Stimulated activated memory B cell treated with anti-CD40 and anti-IgM and Interleukin-4, amounts not matched to agents 10 μg/mL and 1 μg/mL and 100 μg/mL, for 72 hours (primary cell): ENCODE measurements at regions not wholly inside any gene's neighbourhood (a gene's known extent, or its start where the extent isn't known, plus 50 kb on each side); places are given as distances from the start of the nearest gene placed in this dataset.

ENCODE experiments used
- ATAC-seq: fragments of 150-1000 bp; cut with Tn5 transposase; 2 replicates; pipeline ENCODE4 v1.10.0; 2021
- H3K27ac Mint-ChIP-seq: one replicate; pipeline ENCODE4 v1.8.0; 2022; ENCODE audit warnings: mild to moderate bottlenecking, mixed read lengths
- H3K27me3 Mint-ChIP-seq: one replicate; pipeline ENCODE4 v1.8.0; 2022; ENCODE audit warnings: mixed read lengths
- H3K36me3 Mint-ChIP-seq: one replicate; pipeline ENCODE4 v1.8.0; 2022; ENCODE audit warnings: mixed read lengths
- H3K4me1 Mint-ChIP-seq: one replicate; pipeline ENCODE4 v1.8.0; 2022; ENCODE audit warnings: mixed read lengths
- H3K4me3 Mint-ChIP-seq: one replicate; pipeline ENCODE4 v1.8.0; 2022; ENCODE audit warnings: mild to moderate bottlenecking, moderate library complexity, mixed read lengths
- H3K9me3 Mint-ChIP-seq: one replicate; pipeline ENCODE4 v1.8.0; 2022; ENCODE audit warnings: mixed read lengths

DNA sequence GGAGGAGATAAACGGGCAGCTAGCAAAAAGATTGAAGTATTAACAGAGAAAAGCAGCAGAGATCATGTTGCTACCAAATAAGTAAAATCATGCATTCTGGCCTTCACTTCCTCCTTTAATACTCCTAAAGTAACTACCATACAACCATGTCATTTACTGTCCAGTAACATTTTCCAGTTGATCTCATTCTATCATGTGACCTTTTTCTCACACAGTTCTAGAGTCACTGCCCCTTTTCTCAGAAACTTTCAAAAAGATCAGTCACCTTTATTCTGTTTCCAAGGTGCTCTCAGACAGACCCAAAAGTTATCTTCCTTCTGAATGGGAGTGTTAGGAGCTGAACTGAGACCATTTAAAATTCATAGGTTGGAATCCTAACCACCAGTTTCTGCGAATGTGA is 984.4 kb downstream of the FAM181B start:
- Mint-ChIP-seq H3K36me3 (no peaks in the 10 kb centered on the region), H3K9me3 (no peaks in the 10 kb centered on the region), H3K4me1 (no peaks in the 10 kb centered on the region), H3K4me3 (no peak overlapping the region), H3K27ac (no peak overlapping the region), H3K27me3 (no peaks in the 10 kb centered on the region)
- ATAC-seq, result peak; percentile 50

DNA sequence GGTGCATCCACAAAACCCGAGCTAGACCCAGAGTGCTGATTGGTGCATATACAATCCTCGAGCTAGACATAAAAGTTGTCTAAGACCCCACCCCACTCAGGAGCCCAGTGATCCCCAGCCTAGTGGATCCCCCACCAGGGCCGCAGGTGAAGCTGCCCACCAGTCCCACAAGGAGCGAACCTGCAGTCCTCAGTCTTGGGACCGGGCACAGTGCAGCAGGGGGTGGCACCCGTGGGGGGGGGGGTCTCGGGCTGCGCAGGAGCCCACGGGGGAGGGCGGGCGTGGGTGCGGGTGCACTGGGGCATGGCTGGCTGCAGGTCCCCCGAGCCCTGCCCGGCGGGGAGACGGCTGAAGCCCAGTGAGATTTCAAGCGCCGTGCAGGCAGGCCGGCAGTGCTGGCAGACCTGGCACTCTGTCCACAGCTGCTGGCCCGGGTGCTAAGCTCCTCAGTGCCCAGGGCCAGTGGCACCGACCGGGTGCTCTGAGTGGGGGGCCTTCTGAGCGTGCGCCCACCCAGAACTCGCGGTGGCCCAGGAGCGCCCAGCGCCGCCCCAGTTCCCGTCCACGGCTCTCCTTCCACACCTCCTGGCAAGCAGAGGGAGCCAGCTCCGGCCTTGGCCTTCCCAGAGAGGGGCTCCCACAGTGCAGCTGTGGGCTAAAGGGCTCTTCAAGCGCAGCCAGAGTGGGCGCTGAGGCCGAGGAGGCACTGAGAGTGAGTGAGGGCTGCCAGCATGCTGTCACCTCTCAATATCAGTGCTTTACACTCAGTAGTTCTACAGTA is 989.1 kb downstream of the FAM181B start:
- H3K27me3 Mint-ChIP-seq, result no peaks in the 10 kb centered on the region
- no peak overlapping the region for H3K27ac Mint-ChIP-seq
- peak; percentile 47 for ATAC-seq
- no peak overlapping the region for H3K4me3 Mint-ChIP-seq
- H3K36me3 Mint-ChIP-seq, result no peaks in the 10 kb centered on the region
- H3K4me1 Mint-ChIP-seq, result no peaks in the 10 kb centered on the region
- H3K9me3 Mint-ChIP-seq, result no peaks in the 10 kb centered on the region

GRCh38 chr11:81725701-81726100 is 1008.0 kb downstream of the FAM181B start:
- Mint-ChIP-seq H3K27ac (no peak overlapping the region), H3K27me3 (no peaks in the 10 kb centered on the region), H3K4me1 (no peaks in the 10 kb centered on the region), H3K36me3 (no peaks in the 10 kb centered on the region), H3K9me3 (peaks cover 11% of the 10 kb centered on the region), H3K4me3 (no peak overlapping the region)
- ATAC-seq, result no peak

DNA sequence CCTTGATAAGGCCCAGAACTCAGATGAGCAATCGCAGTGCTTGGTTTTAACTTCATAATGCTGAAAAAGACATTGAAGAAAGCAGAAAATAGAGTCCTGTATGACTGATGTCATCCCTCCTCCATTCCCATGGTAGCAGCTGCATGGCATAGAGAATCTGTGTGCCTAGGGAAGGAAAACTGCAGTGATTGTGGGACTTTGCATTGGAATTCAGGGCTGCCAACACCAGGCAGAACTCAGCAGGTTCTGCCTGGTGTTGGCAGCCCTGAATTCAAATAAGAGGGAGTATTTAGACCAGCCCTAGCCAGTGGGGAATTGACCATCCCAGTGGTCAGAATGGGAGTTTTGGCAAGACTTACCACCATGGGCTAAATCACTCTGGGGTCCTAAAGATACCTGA is 1016.0 kb downstream of the FAM181B start:
- H3K4me3 Mint-ChIP-seq, result no peak overlapping the region
- no peak for ATAC-seq

GRCh38 chr11:81707881-81708280 is 1025.8 kb downstream of the FAM181B start:
- Mint-ChIP-seq H3K27me3 (no peaks in the 10 kb centered on the region), H3K36me3 (no peaks in the 10 kb centered on the region), H3K9me3 (peaks cover 3% of the 10 kb centered on the region), H3K4me3 (no peak overlapping the region), H3K4me1 (no peaks in the 10 kb centered on the region), H3K27ac (no peak overlapping the region)
- no peak for ATAC-seq

More for the DNA sequence above, 1016.0 kb downstream of the FAM181B start:
- Mint-ChIP-seq H3K4me1 (no peaks in the 10 kb centered on the region), H3K27ac (no peak overlapping the region), H3K36me3 (no peaks in the 10 kb centered on the region), H3K9me3 (peaks cover 7% of the 10 kb centered on the region), H3K27me3 (no peaks in the 10 kb centered on the region)

GRCh38 chr11:81705283-81705682 is 1028.4 kb downstream of the FAM181B start:
- no peak overlapping the region for H3K27ac Mint-ChIP-seq
- no peaks in the 10 kb centered on the region for H3K4me1 Mint-ChIP-seq
- ATAC-seq, result no peak

GRCh38 chr11:81700076-81700475 is 1033.6 kb downstream of the FAM181B start:
- H3K27ac Mint-ChIP-seq, result no peak overlapping the region
- ATAC-seq, result no peak

More at GRCh38 chr11:81705283-81705682, 1028.4 kb downstream of the FAM181B start:
- H3K27me3 Mint-ChIP-seq, result no peaks in the 10 kb centered on the region
- no peaks in the 10 kb centered on the region for H3K36me3 Mint-ChIP-seq
- peaks cover 9% of the 10 kb centered on the region for H3K9me3 Mint-ChIP-seq
- H3K4me3 Mint-ChIP-seq, result no peak overlapping the region

GRCh38 chr11:81687057-81687456 is 1046.6 kb downstream of the FAM181B start:
- Mint-ChIP-seq H3K27me3 (no peaks in the 10 kb centered on the region), H3K4me1 (no peaks in the 10 kb centered on the region), H3K27ac (no peak overlapping the region), H3K4me3 (no peak overlapping the region), H3K9me3 (no peaks in the 10 kb centered on the region), H3K36me3 (no peaks in the 10 kb centered on the region)
- no peak for ATAC-seq

More at GRCh38 chr11:81700076-81700475, 1033.6 kb downstream of the FAM181B start:
- H3K9me3 Mint-ChIP-seq, result peaks cover 27% of the 10 kb centered on the region
- no peaks in the 10 kb centered on the region for H3K4me1 Mint-ChIP-seq
- H3K36me3 Mint-ChIP-seq, result no peaks in the 10 kb centered on the region
- H3K27me3 Mint-ChIP-seq, result no peaks in the 10 kb centered on the region
- H3K4me3 Mint-ChIP-seq, result no peak overlapping the region

- Mint-ChIP-seq H3K36me3 (no peaks in the 10 kb centered on the region), H3K4me3 (no peak overlapping the region), H3K27me3 (no peaks in the 10 kb centered on the region), H3K9me3 (peaks cover 4% of the 10 kb centered on the region), H3K4me1 (no peaks in the 10 kb centered on the region), H3K27ac (no peak overlapping the region)
- ATAC-seq, result no peak
Measured at GRCh38 chr11:81674211-81674610, 1059.5 kb downstream of the FAM181B start.

DNA sequence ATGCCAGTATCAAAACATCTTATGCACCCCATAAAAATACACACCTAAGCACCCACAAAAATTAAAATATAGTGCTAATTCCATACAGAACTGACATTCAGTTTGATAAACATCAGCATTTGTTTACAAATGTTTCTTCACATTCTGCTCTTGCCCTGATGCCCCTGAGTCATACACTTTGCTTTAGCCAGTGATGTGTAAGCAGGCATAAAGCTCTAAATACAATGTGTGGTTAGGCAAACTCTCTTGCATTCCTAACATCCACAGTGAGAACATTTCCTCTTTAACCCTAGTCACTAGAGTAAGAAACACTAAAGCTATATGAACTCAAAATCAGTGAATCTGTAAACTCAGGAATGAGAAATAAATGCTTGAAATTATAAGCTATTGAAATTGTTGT is 1060.7 kb downstream of the FAM181B start:
- peaks cover 3% of the 10 kb centered on the region for H3K9me3 Mint-ChIP-seq
- no peak overlapping the region for H3K4me3 Mint-ChIP-seq
- ATAC-seq, result no peak
- H3K36me3 Mint-ChIP-seq, result no peaks in the 10 kb centered on the region
- H3K27ac Mint-ChIP-seq, result no peak overlapping the region
- H3K4me1 Mint-ChIP-seq, result no peaks in the 10 kb centered on the region
- no peaks in the 10 kb centered on the region for H3K27me3 Mint-ChIP-seq

DNA sequence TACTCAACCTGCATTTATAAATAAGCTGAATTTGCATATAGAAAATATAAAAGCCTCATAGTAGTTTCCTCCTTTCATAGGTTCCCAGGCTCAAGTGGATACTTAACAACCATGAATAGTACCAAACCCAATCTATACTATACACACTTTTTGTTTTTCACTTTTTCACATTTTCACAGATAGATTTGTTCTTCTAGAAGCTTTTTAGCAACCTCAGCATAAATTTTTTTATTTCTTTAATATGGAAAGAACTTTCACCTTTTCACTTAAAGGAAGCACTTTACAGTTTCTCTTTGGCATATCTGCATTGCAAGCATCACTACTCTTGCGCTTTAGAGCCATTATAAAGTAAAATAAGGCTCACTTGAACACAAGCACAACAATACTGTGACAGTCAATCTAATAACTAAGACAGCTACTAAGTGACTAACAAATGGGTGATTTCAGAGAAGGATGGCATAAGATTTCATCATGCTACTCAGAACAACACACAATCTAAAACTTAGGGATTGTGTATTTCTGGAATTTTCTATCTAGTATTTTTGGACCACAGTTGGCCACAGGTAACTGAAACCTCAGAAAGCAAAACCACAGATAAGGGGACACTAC is 1063.6 kb downstream of the FAM181B start:
- Mint-ChIP-seq H3K9me3 (no peaks in the 10 kb centered on the region), H3K4me1 (no peaks in the 10 kb centered on the region), H3K4me3 (no peak overlapping the region), H3K27ac (no peak overlapping the region), H3K36me3 (no peaks in the 10 kb centered on the region), H3K27me3 (no peaks in the 10 kb centered on the region)
- ATAC-seq, result no peak

DNA sequence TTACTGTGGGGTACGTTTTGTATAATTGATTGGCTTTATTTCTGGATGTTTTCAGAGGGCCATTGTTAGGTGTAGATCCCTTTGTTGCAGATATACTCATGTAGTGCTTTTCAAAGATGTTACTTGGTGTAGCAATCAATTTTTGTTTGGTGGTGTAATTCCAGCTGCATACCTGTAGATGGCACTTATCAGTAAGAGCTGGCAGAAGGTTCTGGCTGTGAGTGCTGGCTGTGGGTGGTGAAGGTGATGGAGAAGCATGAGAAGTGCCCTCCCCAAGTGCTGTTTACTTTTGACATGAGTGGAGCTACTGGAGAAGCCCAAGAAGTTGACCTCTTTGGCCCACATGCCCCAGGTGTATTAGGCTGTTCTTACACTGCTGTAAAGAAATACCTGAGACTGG is 1074.9 kb downstream of the FAM181B start:
- H3K4me3 Mint-ChIP-seq, result no peak overlapping the region
- H3K36me3 Mint-ChIP-seq, result no peaks in the 10 kb centered on the region
- H3K27ac Mint-ChIP-seq, result no peak overlapping the region
- peaks cover 9% of the 10 kb centered on the region for H3K27me3 Mint-ChIP-seq
- no peak for ATAC-seq
- H3K4me1 Mint-ChIP-seq, result no peaks in the 10 kb centered on the region
- H3K9me3 Mint-ChIP-seq, result peaks cover 19% of the 10 kb centered on the region

- Mint-ChIP-seq H3K27me3 (peaks cover 9% of the 10 kb centered on the region), H3K4me1 (no peaks in the 10 kb centered on the region), H3K27ac (no peak overlapping the region), H3K4me3 (no peak overlapping the region), H3K36me3 (no peaks in the 10 kb centered on the region), H3K9me3 (peaks cover 12% of the 10 kb centered on the region)
- no peak for ATAC-seq
Measured at GRCh38 chr11:81655351-81655750, 1078.3 kb downstream of the FAM181B start.

- no peaks in the 10 kb centered on the region for H3K4me1 Mint-ChIP-seq
- no peaks in the 10 kb centered on the region for H3K36me3 Mint-ChIP-seq
- ATAC-seq, result no peak
- H3K4me3 Mint-ChIP-seq, result no peak overlapping the region
- H3K27ac Mint-ChIP-seq, result no peak overlapping the region
- no peaks in the 10 kb centered on the region for H3K27me3 Mint-ChIP-seq
- no peaks in the 10 kb centered on the region for H3K9me3 Mint-ChIP-seq
Measured at GRCh38 chr11:81647374-81647773, 1086.3 kb downstream of the FAM181B start.

GRCh38 chr11:81644239-81644840 is 1089.3 kb downstream of the FAM181B start:
- Mint-ChIP-seq H3K36me3 (no peaks in the 10 kb centered on the region), H3K4me3 (no peak overlapping the region), H3K27ac (no peak overlapping the region), H3K27me3 (no peaks in the 10 kb centered on the region), H3K4me1 (no peaks in the 10 kb centered on the region), H3K9me3 (no peaks in the 10 kb centered on the region)
- ATAC-seq, result peak; percentile 59

DNA sequence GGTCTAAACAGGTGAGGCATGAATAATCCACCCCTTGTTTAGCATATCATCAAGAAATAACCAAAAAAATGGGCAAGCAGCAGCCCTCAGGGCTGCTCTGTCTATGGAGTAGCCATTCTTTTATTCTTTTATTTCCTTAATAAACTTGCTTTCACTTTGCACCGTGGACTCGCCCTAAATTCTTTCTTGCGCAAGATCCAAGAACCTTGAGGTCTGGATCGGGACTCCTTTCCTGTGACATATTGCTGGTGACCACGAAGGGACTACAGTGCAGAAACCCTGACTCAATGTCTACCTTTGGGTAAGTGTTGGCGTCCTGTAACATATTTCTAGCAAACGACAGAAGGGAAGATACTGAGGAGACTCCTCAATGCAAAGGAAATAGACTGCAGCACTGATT is 1099.2 kb downstream of the FAM181B start:
- ATAC-seq, result no peak
- H3K27me3 Mint-ChIP-seq, result no peaks in the 10 kb centered on the region
- no peak overlapping the region for H3K27ac Mint-ChIP-seq
- no peaks in the 10 kb centered on the region for H3K4me1 Mint-ChIP-seq
- H3K36me3 Mint-ChIP-seq, result no peaks in the 10 kb centered on the region
- H3K4me3 Mint-ChIP-seq, result no peak overlapping the region
- H3K9me3 Mint-ChIP-seq, result no peaks in the 10 kb centered on the region
